ENCODE measurements at regions not wholly inside any gene's neighbourhood (a gene's known extent, or its start where the extent isn't known, plus 50 kb on each side); places are given as distances from the start of the nearest gene placed in this dataset.

- TF ChIP-seq, protein P1, sequence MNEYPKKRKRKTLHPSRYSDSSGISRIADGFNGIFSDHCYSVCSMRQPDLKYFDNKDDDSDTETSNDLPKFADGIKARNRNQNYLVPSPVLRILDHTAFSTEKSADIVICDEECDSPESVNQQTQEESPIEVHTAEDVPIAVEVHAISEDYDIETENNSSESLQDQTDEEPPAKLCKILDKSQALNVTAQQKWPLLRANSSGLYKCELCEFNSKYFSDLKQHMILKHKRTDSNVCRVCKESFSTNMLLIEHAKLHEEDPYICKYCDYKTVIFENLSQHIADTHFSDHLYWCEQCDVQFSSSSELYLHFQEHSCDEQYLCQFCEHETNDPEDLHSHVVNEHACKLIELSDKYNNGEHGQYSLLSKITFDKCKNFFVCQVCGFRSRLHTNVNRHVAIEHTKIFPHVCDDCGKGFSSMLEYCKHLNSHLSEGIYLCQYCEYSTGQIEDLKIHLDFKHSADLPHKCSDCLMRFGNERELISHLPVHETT (CRISPR knock-in tag; conservative IDR thresholded peaks at IDR 0.05 in 1 of 2, IDR thresholded peaks at IDR 0.05 in 1 of 2): 0 out of 4 replicates have a peak, but pooled peaks of 1 of the 2 experiments have one; percentile 55
- TF ChIP-seq HDAC2 (IDR thresholded peaks at IDR 0.05): no peak; the same call in 1 of the 2 replicates
- TF ChIP-seq ATF4 (CRISPR knock-in tag; IDR thresholded peaks at IDR 0.05): no peak; the same call in 1 of the 2 replicates
- no peak for TF ChIP-seq CC2D1A (IDR thresholded peaks at IDR 0.05)
- TF ChIP-seq, protein P2, sequence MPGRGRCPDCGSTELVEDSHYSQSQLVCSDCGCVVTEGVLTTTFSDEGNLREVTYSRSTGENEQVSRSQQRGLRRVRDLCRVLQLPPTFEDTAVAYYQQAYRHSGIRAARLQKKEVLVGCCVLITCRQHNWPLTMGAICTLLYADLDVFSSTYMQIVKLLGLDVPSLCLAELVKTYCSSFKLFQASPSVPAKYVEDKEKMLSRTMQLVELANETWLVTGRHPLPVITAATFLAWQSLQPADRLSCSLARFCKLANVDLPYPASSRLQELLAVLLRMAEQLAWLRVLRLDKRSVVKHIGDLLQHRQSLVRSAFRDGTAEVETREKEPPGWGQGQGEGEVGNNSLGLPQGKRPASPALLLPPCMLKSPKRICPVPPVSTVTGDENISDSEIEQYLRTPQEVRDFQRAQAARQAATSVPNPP (IDR thresholded peaks at IDR 0.05; ENCODE audit: borderline replicate concordance, insufficient read depth, insufficient read length): no peak
- TF ChIP-seq HES1 (IDR thresholded peaks at IDR 0.05; ENCODE audit: low read depth): no peak
- no peak for TF ChIP-seq BCLAF1 (IDR thresholded peaks at IDR 0.05; ENCODE audit: borderline replicate concordance in 1 of 2, control insufficient read depth in 1 of 2, low read depth in 2 of 2, low read length in 1 of 2)
- TF ChIP-seq ILF3 (IDR thresholded peaks at IDR 0.05; ENCODE audit: borderline replicate concordance): no peak
- peak; percentile 20; the same call in 1 of the 2 replicates for TF ChIP-seq ZNF644 (tag; IDR thresholded peaks at IDR 0.05; ENCODE audit: low read depth)
- TF ChIP-seq CEBPB (tag; IDR thresholded peaks at IDR 0.05): peak; percentile 87
- no peak; the same call in 1 of the 2 replicates for TF ChIP-seq ZNF764 (CRISPR knock-in tag; IDR thresholded peaks at IDR 0.05; ENCODE audit: low read depth)
- TF ChIP-seq NR1H2 (CRISPR knock-in tag; IDR thresholded peaks at IDR 0.05): no peak
- TF ChIP-seq, protein P3, sequence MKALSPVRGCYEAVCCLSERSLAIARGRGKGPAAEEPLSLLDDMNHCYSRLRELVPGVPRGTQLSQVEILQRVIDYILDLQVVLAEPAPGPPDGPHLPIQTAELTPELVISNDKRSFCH (CRISPR knock-in tag; IDR thresholded peaks at IDR 0.05): no peak
- TF ChIP-seq, protein P3 (tag; IDR thresholded peaks at IDR 0.05): peak; percentile 74
- TF ChIP-seq, protein P4, sequence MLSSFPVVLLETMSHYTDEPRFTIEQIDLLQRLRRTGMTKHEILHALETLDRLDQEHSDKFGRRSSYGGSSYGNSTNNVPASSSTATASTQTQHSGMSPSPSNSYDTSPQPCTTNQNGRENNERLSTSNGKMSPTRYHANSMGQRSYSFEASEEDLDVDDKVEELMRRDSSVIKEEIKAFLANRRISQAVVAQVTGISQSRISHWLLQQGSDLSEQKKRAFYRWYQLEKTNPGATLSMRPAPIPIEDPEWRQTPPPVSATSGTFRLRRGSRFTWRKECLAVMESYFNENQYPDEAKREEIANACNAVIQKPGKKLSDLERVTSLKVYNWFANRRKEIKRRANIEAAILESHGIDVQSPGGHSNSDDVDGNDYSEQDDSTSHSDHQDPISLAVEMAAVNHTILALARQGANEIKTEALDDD (IDR thresholded peaks at IDR 0.05): peak; percentile 37; the same call in 1 of the 2 replicates
- TF ChIP-seq DIDO1 (tag; IDR thresholded peaks at IDR 0.05; ENCODE audit: low read depth): no peak
- peak; percentile 82 for TF ChIP-seq PCBP1 (IDR thresholded peaks at IDR 0.05; ENCODE audit: low read depth, low read length, poor library complexity, severe bottlenecking)
- TF ChIP-seq ZNF77 (CRISPR knock-in tag; IDR thresholded peaks at IDR 0.05): no peak
These were observed 60.6 kb downstream of the FAM217A start (continued) for GRCh38 chr6:4018171-4018923.
